ENCODE measurements at regions not wholly inside any gene's neighbourhood (a gene's known extent, or its start where the extent isn't known, plus 50 kb on each side); places are given as distances from the start of the nearest gene placed in this dataset.

GRCh38 chr2:221070106-221070505 lies 502.0 kb downstream of the EPHA4 start:
- TF ChIP-seq CTCF (IDR thresholded peaks at IDR 0.05; ENCODE audit: low read depth, low read length, missing control alignments): no peak
- in situ Hi-C loops (cut with HindIII; ENCODE audit: low pct_ligation_motif_present, low sequenced_read_pairs): no loop called here
- Histone ChIP-seq H3K27me3 (replicated peaks) (no peaks in the 10 kb centered on the region), H3K36me3 (replicated peaks) (no peaks in the 10 kb centered on the region), H3K27ac (no peak overlapping the region), H3K4me3 (ENCODE audit: low read depth, low read length) (no peak overlapping the region)
- no peak for DNase-seq

DNA sequence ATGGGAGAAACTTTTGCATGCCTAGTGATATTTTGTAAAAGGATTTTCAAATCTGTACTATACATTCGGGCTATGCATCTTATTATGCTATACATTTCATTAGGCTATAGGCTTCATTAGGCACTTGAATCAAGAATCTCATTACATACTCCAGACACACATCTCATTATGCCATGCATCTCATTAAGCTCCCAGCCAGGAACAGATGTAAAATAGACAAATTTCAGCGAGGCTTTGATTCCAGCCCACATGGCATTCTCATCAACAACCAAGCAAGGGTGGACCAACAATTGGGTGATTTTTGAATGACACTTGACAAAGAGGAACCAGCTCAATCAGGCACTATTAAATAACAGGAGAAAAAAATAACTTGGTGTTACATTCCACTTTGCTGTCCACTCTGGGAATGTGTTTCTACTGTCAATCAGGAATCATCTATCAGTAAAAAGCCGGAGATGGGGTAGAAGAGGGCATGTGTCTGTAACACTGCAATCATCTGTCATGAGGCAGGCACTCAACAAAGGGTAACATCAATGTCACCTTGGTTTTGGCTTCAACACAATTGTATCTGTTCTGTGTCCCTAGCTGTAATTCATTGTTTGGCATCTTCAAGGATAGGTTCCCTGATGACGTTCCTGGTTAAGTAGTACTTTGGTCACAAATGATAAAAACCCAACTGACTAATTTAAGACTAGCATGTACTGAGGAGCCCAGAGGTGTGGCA lies 498.6 kb downstream of the EPHA4 start:
- no peaks in the 10 kb centered on the region for H3K27me3 ChIP-seq (replicated peaks)
- no peak overlapping the region for H3K27ac ChIP-seq
- TF ChIP-seq CTCF (IDR thresholded peaks at IDR 0.05; ENCODE audit: low read depth, low read length, missing control alignments): no peak
- no peaks in the 10 kb centered on the region for H3K36me3 ChIP-seq (replicated peaks)
- in situ Hi-C loops (cut with HindIII; ENCODE audit: low pct_ligation_motif_present, low sequenced_read_pairs): no loop called here
- no peak for DNase-seq
- H3K4me3 ChIP-seq (ENCODE audit: low read depth, low read length): no peak overlapping the region

DNA sequence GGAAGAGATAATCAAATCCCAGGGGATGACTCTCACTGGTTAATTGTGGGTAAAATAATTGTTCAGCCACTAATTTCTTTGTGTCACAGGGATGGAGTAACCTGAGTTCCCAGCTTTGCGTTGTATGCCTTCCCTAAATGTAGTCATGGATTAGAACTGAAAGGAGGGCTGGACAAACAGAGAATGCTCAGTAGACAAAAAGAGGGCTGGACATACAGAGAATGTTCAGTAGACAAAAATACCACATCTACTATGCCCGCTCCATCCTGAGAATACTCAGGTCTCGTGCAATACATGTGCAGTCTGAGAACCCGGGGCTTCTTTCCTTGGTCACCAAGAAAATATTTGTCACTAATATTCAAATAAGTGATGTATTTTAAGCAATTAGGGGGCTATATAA lies 497.9 kb downstream of the EPHA4 start:
- DNase-seq: no peak
- Histone ChIP-seq H3K4me3 (ENCODE audit: low read depth, low read length) (no peak overlapping the region), H3K27ac (no peak overlapping the region), H3K27me3 (replicated peaks) (no peaks in the 10 kb centered on the region), H3K36me3 (replicated peaks) (no peaks in the 10 kb centered on the region)
- in situ Hi-C loops (cut with HindIII; ENCODE audit: low pct_ligation_motif_present, low sequenced_read_pairs): no loop called here
- no peak for TF ChIP-seq CTCF (IDR thresholded peaks at IDR 0.05; ENCODE audit: low read depth, low read length, missing control alignments)

GRCh38 chr2:221075203-221075602 lies 496.9 kb downstream of the EPHA4 start:
- no peak for TF ChIP-seq CTCF (IDR thresholded peaks at IDR 0.05; ENCODE audit: low read depth, low read length, missing control alignments)
- peak overlapping the region; percentile 72 for H3K27ac ChIP-seq
- H3K27me3 ChIP-seq (replicated peaks): no peaks in the 10 kb centered on the region
- H3K4me3 ChIP-seq (ENCODE audit: low read depth, low read length): no peak overlapping the region
- no peaks in the 10 kb centered on the region for H3K36me3 ChIP-seq (replicated peaks)
- in situ Hi-C loops (cut with HindIII; ENCODE audit: low pct_ligation_motif_present, low sequenced_read_pairs): no loop called here
- peak; percentile 89 for DNase-seq

- no peak for TF ChIP-seq CTCF (IDR thresholded peaks at IDR 0.05; ENCODE audit: low read depth, low read length, missing control alignments)
- Histone ChIP-seq H3K27me3 (replicated peaks) (no peaks in the 10 kb centered on the region), H3K27ac (no peak overlapping the region), H3K4me3 (ENCODE audit: low read depth, low read length) (no peak overlapping the region), H3K36me3 (replicated peaks) (no peaks in the 10 kb centered on the region)
- in situ Hi-C loops (cut with HindIII; ENCODE audit: low pct_ligation_motif_present, low sequenced_read_pairs): no loop called here
- no peak for DNase-seq
These were observed 494.9 kb downstream of the EPHA4 start for GRCh38 chr2:221077251-221077650.

GRCh38 chr2:221077799-221078198 lies 494.3 kb downstream of the EPHA4 start:
- in situ Hi-C loops (cut with HindIII; ENCODE audit: low pct_ligation_motif_present, low sequenced_read_pairs): no loop called here
- TF ChIP-seq CTCF (IDR thresholded peaks at IDR 0.05; ENCODE audit: low read depth, low read length, missing control alignments): no peak
- DNase-seq: no peak
- H3K36me3 ChIP-seq (replicated peaks): no peaks in the 10 kb centered on the region
- no peak overlapping the region for H3K27ac ChIP-seq
- no peak overlapping the region for H3K4me3 ChIP-seq (ENCODE audit: low read depth, low read length)
- H3K27me3 ChIP-seq (replicated peaks): no peaks in the 10 kb centered on the region
